T-helper 2 cell (primary cell): ENCODE measurements at regions not wholly inside any gene's neighbourhood (a gene's known extent, or its start where the extent isn't known, plus 50 kb on each side); places are given as distances from the start of the nearest gene placed in this dataset.

Source experiments
- DNase-seq, 5 experiments: peaks; one replicate each; pipeline versions ENCODE4 v3.0.0 to v3.0.0-alpha.2; 2012 to 2022

DNA sequence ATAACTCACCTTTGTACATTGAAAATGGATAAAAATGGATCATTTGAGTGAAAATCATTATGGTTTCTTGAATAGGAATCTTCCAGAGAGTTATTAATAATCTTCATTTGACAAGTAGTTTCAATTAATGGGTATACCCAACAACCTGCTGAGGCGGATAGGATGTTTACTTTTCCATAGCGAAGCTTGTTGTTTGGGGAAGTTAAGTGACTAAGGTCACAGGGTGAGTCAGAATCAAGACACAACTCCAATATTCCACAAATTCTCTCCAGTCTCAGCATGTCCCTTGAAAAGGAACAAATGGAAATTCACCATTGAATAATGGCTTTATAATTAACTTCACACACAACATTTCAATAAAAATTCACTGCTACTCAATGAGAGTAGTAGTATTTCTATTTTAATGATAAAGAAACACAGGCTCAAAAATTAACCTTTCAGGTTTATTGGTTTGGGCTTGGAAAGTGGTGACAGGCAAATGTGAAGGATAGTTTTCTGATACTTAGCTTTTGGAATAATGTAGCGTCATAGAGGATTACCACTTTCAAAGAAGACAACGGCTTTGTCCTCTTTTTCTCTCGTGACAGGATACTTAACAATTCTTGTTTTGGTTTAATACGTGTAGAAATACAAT lies 211.3 kb downstream of the GPD2 start:
- no peak for DNase-seq

DNA sequence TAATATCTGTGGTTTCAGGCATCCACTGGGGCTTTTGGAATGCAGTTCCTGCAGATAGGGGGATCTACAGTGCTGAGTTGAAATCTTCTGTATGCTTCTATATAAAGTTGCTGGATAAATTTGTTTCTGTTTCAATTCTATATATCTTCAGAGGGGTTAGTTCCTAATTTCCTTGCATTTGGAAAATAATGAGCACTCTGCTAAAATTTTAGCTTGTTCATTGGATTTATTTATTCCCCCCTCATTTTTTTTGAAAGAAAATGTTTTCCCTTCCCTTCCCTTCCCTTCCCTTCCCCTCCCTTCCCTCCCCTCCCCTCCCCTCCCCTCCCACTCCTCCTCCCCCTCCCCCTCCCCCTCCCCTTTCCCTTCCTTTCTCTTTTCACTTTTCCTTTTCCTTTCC lies 212.3 kb downstream of the GPD2 start:
- no peak for DNase-seq

DNA sequence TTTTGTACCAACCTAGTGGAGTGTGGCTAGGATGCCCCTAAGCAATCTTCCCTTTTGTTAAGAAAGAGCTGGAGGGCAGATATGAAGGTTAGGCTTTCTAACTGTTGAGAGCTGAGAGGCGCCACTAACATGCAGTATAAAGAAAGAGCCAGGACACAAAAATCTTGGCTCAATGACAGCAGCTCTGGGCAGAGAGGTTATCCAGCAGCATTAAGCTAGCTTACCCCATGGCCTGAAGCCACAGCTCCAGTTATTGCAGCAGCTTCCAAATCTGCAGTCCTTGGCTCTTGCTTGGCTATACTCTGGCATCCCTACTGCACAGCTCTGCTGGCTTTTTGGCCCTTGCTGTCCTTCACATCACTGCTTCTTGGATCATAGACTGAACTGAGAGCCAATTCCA lies 213.4 kb downstream of the GPD2 start:
- DNase-seq: no peak

DNA sequence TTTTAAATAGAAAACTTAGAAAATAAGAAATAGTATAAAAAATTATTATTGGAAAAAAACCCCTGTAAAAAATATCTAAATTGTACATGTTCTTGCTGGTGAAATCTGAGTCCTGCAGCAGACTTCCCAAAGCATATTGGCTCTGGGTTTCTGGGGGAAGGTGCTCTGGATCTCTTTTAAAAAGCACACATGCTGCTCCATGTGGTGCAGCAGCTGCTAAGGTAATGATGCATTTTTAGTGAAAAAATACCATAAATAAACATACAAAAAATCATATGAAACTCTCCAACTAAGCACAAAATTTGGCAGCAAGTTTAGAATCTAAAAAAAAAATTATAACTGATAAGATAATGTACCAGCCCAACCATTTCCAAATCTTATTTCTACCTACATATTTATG lies 216.5 kb downstream of the GPD2 start:
- DNase-seq: no peak

DNA sequence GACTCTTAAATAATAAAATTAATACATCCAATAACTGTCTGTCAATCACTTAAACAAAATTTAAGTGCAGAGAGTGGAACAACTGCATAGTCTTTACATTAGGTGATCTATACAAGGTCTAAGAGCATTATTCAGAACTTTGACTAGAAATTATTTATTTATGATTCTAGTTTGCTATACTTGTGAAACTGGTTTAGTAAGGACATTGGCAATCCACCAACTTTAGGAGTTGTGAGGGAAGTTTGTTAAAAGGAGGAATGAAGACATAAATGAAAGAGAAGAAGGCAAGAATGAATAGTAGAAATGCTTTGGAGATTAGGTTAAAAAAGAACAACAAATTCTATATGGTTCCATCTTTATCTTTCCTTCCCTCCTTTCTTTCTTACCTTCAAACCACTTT lies 217.5 kb downstream of the GPD2 start:
- no peak for DNase-seq

DNA sequence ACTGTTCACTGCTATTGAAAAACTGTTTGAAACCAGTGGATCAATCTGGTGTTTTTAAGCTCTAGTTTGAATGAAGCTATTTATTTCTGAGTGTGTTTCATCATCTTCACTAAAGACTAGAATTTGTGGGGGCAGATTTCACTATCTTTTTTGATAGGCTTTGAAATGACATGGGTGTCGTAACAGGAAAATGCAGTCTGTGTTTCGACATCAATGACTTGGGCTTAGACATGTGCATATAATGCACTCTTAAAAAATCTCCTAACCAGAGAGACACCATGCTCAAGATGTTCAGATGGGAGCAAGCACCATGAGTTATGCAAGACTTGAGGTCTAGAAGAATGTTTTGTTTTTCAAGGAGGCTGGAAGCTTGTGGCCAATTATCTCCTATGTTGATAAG lies 221.6 kb downstream of the GPD2 start:
- DNase-seq: no peak

DNA sequence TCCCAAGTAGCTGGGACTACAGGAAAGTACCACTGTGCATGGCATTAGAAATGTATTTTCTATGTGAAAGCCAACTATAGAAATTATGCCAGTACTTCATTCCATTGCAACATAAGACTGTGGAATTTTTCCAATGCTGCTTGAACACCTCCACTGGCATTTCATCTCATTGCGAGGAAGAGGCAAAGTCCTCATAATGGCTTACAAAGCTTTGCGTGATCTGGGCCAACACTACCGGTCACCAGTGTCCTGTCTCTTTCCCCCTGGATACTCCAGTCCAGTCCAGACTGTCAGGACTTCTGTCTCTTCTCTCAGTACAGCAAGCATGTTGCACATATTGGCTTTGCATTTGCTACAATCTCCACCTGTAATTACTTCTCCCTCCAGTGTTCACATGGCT lies 223.5 kb downstream of the GPD2 start:
- DNase-seq: no peak

DNA sequence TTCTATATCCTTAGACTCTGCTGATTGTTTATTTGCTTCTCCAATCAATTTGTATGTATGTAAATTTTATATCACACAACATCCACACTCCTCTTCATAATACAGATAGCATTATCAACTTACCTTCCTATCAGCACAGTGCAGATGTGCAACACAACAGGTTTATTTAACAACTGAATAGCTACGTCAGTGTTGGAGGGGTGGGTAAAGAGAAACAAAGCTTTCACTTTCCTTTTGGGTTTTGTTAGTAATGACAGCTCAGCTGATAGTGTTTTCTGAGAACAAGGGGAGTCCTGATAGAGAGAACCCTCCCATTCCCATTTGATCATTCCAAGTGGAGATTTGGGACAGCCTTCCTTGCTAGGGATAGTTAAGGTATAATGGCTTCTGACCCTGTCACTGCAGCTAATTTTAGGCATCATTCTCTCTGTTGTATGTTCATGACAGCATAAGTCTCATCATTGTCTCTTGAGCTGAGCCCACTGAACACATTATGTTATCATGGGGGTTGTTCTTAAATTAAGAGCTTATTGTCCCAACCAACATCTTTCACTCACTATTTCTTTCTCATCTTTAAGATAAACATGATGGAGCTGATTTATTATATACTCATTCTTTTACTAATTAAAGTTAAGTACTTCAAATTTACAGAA lies 227.7 kb downstream of the GPD2 start:
- DNase-seq: peak in 1 of 5 experiments; percentile 41

DNA sequence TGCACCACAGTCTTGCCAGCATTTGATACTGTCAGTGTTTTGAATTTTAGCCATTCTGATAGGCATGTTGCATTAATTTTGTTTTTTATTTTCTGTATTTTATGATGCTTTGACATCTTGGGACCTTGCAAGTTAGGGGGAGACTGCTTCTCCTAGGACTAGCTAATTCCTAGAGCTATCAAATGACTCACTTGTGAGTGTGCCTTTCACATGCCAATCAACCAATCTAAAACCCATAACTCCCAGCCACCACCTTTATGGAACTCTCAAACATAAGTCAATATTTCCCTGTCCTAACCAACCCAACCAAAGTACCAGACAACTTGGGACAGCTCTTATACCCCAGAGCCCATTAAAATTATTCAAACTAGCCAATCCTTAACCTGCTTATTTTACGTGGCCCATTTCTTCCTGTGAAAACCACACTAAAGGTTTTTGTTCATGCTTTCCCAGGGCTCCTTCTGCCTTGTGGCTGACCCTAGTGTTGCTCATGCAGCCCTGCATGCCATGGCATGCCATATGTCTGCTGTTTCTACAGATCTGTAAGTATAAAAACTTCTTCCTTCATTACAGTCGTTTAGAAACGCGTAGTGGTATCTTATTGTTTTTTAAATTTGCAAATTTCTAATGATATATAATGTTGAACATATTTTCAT lies 230.1 kb downstream of the GPD2 start:
- no peak for DNase-seq

DNA sequence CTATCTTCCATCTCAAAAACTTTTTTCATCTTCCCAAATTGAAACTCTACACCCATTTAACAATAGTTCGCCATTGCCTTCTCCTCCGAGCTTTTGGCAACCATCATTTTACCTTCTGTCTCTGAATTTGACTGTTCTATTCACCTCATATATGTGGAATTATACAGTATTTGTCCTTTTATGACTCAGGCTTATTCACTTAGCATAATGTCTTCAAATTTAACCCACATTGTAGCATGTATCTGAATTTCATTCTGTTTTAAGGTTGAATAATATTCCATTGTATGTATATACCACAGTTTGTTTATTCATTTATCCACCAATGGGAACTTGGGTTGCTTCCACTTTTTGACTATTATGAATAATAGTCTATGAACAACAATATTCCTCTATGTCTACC lies 233.9 kb downstream of the GPD2 start:
- no peak for DNase-seq

DNA sequence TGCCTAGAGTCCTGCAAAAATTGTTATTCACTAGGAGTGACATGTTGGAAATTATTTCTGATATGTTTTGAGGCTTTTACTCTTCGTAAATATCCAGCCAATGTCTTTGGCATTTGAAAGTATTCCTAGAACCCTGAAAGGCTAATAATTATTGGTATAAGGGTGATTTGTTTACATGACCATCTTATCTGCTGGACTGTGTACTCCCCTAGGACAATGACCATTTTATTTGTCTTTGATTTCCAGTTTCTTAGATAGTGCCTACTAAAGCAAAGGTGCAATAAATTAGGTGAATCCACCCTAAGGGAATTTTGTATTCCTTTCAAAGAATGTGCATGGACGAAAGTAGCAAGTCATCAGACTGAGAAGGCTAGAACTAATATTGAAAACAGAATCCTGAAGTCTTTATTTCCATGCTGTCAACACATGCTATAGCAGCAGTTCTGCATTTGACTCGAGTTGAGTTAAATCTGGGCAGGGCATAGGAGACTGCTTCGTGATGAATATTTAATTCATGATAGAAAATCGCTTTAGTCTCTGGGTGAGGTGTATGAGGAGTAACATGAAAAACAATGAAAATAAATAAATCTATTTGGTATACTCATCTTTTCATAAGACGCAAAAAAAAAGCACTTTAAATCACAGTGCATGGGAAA lies 235.7 kb downstream of the GPD2 start:
- DNase-seq: no peak

DNA sequence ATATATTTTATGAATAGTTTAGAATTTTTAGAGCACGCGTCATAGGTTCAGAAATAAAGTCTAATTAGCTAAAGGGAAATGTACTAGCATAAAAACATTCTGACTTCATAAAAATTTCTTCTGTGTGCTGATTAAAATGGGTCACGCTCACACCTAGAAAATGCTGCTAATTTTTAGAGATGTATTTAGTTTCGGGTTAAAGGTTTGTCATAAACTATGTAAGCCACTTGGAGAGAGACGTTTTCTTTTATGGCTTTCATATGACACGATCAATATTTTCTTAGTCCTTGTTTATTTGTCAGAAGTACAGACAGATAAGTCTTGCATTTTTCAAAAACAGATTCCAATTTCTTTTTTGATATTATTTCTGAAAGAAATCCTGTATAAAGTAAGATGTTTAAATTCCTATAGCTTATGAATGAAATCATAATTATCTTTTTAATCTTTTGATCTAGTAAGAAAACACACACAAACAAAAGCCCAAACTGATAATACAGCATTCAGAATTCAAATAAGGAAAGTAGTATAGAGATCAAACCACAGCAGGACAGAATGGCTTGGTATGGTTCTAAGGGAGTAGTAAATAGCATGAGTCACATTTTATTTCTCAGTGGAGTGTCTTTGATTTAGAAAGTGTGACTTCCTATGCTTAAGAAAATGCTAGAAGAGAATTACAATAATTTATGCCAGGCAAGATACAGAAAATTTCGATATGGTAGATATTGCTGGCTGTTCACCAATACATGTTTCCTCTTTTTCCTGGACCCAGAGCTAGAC lies 236.6 kb downstream of the GPD2 start:
- DNase-seq: no peak

DNA sequence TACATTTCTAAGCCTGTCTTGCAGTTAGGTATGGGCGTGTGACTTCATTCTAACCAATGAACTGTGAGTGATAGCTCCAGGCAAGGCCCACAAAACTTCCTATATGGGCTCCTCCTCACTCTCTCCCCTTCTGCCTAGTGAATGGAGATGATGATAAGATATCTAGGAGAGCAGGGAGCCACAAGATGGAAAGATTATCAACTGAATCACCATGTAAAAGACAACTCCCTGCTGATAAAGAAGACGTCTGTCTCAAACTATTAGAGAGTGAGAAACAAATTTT lies 237.1 kb downstream of the GPD2 start:
- no peak for DNase-seq

DNA sequence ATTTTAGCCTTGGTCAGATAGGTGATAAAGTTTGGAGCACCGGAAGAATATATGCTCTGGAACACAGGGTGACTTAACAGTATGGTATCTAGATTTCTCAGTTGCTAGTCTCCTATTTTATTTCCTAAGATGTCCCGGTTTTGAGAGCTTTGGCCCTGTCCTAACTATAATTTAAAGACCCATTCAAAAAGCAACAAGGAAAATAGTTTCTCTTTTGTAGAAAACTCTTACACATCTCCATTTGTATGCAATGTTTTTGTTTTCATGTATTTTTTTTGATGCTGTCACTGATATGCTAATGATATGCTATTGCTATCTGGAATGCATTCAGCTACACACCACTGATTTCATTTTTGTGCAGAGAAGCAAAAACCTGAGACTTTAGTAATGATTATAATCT lies 237.8 kb downstream of the GPD2 start:
- no peak for DNase-seq

DNA sequence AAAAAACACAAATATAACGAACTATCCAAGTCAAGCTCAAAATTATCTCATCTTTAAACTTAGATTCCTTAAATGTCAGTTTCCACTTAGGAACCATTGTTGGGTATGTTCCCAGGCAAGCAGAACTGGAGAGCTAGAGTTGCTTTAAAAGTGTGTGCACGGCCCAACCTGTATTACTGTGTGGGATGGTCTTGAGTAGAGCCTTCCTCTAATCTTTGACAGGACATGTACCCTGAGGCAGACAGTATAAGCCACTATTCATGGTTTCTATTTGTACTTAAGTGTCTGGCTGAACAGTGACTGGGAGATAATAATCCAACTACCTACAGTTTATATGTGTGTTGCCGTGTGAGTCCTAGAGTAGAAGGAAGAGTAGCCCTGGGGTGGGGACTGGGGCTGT lies 239.7 kb downstream of the GPD2 start:
- no peak for DNase-seq

DNA sequence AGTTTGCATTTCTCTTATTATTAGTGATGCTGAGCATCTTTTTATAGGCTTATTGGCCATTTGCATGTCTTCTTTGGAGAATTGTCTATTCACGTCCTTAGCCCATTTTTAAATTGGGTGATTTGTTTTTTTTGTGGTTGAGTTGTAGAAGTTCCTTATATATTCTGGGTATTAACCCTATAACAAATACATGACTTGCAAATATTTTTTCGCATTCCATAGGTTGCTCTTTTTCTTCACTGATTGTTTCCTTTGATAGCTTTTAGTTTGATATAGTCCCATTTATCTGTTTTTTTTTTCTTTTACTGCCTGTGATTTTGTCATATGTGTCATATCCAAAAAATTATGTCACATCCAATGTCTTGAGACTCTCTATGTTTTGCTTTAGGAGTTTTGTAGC lies 243.6 kb downstream of the GPD2 start:
- DNase-seq: no peak

DNA sequence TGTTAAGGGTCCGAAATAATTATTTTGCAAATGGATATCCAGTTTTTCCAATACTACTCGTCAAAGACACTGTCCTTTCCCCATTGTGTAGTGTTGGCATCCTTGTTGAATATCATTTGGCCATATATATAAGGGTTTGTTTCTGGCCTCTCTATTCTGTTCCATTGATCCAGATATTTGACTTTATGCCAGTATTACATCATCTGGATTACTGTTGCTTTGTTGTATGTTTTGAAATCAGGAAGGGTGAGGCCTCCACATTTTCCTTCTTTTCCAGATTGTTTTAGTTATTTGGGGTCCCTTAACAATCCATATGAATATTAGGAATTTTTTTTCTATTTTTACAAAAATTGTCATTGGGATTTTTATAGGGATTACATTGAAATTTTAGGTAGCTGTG lies 244.1 kb downstream of the GPD2 start:
- no peak for DNase-seq

DNA sequence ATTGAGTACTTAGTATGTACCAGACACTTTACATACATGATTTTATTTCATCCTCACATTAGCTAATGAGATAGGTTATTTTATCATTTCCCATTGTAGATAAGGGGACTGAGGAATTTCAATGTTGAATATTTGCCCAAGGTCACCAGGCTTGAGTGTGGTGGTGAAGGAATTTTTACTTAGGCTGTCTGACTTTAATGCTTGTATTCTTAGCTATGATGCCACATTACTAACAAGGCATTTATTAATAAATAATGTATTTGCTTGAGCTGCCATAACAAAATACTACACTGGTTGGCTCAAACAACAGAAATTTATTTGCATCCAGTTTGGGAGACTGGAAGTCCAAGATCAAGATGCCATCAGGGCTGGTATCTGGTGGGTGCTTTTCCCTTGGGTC lies 250.9 kb downstream of the GPD2 start:
- no peak for DNase-seq

DNA sequence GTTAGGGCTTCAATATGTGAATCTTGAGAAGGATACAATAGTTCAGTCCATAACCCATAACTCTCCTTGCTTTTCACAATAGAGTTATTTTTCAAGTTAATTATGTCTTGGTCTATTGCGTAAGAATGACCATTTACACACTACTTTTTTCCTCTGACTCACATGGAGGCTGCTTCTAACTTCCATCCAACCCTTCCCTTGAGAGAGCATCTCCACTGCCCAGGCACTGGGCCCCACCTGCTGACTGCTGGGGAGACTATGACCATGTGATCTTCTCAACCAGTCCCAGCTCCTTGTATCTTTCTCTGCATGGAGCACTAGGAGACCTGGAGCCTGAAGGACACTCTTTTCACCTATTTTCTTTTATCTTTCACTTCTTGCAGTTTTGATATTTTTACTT lies 251.5 kb downstream of the GPD2 start:
- DNase-seq: no peak

DNA sequence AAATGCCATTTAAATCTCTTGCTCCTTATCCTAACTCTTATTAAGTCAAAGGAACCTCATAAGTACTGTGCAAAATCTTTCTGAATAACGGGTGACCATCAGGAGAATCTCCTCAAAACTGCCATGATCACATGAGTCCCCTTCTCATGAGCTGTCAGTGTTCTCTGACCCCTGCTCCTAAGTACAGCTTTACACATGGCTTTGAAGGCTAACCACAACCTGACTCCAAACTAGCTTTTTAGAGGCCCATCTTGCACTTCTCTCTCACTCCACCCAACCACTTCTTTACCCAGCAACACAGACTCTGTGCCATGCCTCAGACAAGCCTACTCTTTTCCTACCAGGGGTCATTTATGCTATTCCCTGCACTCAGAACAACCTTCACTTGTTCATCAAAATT lies 253.8 kb downstream of the GPD2 start:
- DNase-seq: no peak

DNA sequence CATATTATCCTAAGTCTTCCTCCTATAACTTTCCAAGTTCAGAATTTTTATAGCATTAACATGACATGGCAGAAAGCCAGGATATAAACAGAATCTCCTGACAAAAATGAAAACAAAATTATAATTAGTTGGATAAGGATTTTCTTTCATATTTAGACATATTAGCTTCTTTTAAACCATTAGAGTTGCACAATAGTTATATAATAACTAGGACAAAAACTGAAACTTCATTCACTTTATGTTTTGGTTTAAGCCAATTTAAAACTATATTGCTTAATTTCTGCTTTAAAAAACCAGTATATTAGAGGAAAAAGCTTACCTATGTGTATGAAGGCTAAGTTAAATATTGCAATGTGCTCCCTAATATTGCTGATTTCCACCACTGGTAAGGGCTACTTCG lies 254.8 kb downstream of the GPD2 start:
- no peak for DNase-seq

DNA sequence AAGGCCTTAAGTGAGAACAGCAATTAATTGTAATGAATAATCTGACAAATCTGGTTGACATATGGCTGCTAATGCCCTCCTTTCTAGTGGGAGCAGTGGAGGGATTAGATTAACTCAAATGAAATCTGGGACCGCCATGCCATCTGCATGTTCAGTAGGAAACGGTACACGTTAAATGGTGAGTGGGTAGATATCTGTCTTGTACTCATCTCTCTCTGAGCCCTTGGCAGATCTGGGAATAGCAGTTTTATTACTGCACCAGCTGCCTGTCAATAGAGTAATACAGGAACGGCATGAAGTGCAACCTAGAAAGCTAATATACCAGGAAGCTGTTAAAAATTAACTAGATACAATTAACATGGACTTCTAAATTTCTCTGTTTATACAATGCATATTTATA lies 258.8 kb downstream of the GPD2 start:
- DNase-seq: no peak

DNA sequence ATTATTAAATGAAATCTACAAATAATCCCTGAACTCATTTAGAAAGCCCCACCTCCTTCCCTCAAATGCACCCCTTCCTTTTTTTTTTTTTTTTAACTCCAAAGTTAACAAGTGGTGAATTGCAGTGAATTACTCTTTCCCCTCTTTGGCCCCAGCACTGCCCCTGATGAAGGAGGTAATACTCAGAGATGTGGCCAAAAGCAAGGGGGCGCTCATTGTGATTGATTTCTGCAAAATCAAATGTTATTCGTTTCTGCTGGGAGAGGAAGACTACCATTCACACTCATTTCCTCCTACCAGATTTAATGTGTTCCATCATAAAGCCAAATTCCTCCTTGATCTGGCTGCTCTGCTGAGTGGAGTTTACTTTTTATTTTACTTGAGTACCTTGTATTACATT lies 259.4 kb downstream of the GPD2 start:
- DNase-seq: no peak

DNA sequence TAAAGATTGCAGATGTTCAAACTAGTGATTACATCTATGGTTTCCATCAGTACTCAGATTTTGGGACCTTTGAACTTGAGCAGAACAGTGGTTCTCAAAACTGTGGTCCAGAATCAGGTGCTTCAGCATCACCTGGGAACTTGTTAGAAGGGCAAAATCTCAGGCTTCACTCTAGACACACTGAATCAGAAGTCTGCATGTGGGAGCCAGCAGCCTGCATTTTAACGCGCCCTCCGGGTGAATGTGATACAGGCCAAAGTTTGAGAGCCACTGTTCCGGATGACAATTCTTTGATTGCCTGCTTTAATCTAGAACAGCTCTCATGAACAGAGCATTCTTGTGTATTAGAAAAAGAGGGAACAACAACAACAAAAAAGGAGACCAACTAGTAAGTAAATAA lies 261.7 kb downstream of the GPD2 start:
- no peak for DNase-seq
